Nucleus accumbens (tissue), 56 donors: ENCODE measurements at regions not wholly inside any gene's neighbourhood (a gene's known extent, or its start where the extent isn't known, plus 50 kb on each side); places are given as distances from the start of the nearest gene placed in this dataset.

Experiments used
- DNase-seq, 56 donors: peaks; one replicate each; lab custom pipeline; 2025; lab: John Stamatoyannopoulos, UW

DNA sequence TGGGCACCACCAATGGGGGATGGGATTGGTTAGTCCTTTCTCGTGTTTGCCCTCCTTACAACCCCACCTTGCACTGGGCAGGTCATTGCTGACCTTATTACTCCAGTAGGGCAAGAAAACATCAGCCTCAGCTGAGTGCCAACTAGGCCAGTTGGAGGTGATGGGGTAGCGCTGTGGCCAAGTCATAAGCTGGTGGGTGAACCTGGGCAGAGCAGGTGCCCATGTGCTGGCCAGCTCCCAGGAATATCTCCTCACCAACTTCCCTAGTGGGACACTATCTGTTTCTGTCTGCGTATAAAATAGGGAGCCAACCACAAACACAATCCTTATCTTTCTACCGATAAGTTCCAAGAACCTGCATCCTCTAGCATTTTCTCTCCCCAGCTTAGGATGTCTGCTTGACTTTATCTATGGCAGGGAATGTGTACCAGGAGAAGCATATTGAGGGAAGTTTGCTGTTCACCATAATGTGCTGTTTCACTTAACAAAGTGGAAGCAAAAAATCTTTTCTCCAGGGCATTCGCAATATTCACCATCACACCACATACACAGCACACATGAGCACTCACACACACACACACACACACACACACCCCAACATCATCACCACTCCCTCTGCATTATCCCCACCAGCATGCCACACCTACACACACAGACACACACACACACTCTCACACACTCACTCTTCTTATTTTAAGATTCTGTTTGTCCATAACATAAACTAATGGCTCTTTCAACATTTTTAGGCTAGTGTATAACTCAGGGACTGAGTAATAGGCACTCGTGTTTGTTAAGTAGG is 390.0 kb downstream of the ENC1 start:
- DNase-seq: no peak

DNA sequence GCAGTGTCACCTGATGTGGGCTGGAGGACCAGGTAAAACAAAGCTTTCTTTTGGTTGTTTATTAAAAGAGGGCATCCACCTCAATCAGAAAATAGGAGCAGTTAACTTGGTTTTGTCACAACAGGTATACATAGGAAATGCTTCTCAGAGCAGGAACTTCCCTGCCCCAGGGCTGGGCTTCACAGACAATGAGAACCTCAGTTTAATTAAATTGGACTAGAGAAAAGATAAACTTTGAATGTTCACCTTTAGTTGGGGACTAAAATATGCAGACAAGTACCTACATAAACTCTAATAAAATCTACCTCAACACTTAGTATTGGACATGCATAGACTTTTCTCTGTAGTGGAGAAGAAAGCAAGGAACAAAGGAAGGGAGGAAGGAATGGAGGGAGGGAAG is 392.0 kb downstream of the ENC1 start:
- no peak for DNase-seq

DNA sequence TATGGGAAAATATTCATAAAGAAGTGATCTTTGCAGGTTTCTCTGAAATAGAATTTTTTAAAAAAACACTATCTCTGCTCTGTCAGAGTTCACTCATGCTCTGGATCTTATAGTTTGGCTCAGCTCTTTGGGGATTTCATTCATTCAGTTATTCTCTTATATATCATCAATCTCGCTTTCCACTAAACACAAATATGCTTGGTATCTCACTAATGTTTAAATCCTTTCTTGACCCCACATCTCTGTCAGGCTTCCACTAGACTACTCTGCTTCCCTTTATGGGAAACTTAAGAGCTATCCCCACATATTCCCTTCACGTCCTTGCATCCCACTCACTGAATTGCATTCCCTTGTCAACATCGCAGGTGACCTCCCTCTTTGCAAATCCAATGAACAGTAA is 396.1 kb downstream of the ENC1 start:
- no peak for DNase-seq

- no peak for DNase-seq
Observed at GRCh38 chr5:74243634-74244033, 396.9 kb downstream of the ENC1 start.

DNA sequence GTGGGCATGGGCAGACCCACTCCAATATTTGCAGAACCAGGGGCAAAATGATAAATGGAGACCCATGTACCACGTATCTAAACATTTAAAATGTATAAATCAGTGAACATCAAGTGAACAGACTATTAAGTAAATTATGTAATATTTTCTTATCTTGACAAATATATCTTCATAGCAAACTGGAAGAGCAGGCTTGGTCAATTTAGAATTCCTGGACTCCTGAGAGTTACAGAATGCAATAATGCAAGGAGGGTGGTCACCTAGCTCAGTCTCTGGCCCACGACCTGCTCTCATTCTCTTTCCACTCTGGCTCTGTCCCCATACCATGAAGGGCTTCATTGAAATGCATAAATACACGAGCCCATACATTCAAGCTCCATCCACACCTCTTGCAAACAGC is 398.0 kb downstream of the ENC1 start:
- DNase-seq: no peak

DNA sequence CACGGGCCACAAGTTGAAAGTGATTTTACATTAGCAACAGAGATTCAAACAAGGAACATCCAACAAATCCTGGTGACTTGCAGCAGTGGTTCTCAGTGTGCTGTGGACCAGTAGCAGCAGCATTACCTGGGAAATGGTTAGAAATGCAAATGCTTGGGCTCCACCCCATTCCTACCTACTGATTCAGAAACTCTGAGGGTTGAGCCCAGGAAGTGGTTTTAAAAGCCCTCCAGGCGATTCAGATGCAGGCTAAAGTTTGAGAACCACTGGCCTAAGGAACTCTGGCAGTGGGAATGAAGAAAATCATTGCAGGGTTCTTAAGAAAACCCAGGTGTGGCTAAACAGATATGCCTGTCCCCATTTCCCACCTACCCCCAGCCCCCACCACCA is 398.8 kb downstream of the ENC1 start:
- no peak for DNase-seq

- no peak for DNase-seq
Observed at GRCh38 chr5:74240783-74241750, 399.5 kb downstream of the ENC1 start.

DNA sequence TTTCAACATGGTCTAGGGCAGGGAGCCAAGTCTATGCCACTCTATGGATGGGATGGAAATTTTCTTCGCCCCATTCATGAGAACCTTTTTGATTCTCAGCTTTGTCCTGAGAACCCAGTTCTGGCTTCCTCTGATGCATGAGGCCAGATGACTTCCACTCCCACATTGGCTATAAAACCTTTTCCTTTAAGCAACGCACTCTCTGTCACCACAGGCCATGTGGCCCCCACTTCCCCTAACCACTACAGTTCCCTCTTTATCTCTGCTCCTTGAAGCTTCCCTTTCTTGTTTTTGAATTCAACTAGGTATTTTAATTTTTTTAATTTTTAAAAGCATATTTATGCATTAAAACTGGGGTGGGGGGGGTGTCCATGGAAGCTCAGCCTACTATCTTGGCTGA is 401.3 kb downstream of the ENC1 start:
- peak in 6 of 56 donors; percentile 3 to 45 (median 10) for DNase-seq

GRCh38 chr5:74237571-74238145 is 402.9 kb downstream of the ENC1 start:
- no peak for DNase-seq

GRCh38 chr5:74235552-74235951 is 405.0 kb downstream of the ENC1 start:
- no peak for DNase-seq

DNA sequence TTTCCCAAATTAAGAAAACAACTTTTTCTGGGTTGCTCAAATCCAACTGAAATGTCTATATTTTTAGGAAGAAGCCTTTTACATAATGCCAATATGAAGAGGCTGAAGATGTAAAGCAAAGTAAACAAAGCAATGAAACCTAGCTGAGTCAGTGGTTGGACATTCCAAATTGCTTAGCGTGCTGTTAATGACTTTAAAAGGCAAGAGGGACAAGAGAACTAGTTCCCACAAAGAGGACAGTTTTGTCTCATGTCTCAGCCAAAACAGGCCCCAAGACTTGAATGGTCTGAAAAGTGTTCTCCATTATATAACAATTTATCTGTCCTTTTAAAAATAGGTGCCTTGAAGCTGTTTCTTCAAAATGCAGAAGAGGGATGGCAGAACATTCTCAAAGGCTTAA is 407.0 kb downstream of the ENC1 start:
- DNase-seq: no peak

GRCh38 chr5:74233091-74233490 is 407.4 kb downstream of the ENC1 start:
- DNase-seq: no peak

DNA sequence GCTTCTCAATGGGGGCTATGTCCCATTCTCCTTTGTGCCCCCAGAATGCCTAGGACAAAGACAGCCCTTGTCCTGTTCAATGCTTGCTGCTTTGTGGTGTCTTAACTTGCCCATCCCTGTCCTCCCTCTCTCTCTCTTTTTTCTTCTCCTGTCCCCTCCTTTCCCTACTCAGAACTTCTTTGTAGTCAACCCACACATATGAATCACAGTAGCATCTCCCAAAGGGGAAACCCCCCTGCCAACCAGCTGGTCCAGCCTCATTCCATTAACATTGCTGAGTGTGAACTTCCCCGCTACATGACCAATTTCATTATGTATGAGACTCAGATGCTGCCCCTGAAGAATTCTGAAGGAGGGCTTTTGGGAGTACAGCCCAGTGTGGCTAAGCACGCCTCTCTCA is 408.3 kb downstream of the ENC1 start:
- no peak for DNase-seq

DNA sequence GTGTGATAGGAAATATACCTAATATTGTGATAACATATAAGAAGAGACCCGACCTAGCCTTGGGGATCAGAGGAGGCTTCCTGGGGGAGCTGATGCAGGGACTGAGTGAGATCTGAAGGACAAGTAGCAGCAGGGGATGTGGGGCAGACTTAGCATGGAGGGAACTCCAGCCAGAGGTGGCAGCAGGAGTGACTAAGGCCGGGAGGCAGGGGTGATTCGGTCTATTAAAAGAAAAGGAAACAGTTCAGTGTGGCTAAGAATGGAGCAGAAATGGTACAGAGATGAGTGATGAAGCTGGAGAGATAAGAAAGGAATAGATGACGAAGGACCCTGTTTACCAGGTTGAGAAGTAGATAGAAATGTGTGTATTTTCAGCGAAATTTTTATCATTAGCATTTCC is 408.8 kb downstream of the ENC1 start:
- no peak for DNase-seq

DNA sequence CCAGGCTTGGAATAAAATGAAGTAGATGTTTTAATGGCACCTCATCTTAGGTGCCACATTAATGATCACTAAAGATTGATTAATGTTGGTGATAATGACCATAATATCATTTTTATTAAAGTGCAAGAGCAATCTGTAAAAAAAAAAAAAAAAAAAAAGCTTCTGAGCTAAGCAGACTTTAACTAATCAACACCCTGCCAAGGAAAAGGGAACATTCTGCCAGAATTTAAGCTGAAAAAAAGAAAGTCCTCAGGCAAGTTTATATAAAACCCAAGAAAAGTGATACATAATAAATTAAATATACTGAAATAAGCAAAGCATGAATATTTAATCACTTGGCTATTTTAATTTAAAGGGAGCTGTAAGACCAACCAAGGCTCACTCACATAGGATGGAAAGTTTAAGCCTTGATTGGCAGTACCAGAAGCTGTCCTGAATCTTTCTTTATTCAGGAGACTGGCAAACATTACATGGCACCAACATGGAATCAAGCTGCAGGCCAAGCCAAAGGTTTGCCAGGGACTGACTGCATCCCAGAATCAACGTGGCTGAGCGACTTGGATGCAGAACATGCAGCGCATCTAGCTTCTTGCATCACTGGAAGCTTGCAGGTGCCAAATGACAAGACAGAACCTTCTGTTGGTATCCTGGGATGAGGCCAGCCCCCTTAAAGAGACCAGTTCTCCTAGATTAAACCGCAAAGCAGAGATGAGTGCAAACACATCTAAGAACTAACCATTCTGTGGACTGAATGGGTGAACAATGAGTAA is 413.6 kb downstream of the ENC1 start:
- peak in 8 of 56 donors; percentile 6 to 38 (median 17) for DNase-seq

DNA sequence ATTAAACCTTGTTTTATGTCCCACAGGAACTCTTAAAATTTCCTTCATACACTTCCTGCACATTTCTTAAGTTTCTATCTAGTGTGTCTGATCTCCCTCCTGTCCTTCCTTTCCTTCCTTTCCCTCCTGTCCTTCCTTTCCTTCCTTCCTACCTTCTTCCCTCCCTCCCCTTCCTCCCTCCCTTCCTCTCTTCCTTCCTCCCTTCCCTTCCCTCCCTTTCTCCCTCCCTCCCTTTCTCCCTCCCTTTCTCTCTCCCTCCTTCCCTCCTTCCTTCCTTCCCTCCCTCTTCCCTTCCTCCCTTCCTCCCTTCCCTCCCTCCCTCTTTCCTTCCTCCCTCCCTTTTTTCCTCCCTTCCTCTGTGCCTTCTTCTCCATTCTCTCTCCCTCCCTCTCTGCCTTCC is 414.9 kb downstream of the ENC1 start:
- DNase-seq: no peak

DNA sequence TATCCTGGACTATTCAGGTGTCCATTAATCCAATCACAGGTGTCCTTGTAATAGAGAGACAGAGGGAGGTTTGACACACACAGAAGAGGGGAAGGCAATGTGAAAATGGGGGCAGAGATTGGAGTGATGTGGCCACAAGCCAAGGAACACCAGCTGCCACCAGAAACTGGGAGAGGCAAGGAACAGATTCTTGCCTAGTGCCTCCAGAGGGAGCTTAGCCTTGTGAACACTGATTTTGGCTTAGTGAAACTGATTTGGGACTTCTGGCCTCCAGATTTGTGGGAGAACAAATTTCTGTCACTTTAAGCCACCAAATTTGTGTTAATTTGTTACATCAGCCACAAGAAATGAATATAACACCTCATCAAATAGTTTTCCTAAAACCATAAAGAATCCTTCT is 416.2 kb downstream of the ENC1 start:
- DNase-seq: no peak

DNA sequence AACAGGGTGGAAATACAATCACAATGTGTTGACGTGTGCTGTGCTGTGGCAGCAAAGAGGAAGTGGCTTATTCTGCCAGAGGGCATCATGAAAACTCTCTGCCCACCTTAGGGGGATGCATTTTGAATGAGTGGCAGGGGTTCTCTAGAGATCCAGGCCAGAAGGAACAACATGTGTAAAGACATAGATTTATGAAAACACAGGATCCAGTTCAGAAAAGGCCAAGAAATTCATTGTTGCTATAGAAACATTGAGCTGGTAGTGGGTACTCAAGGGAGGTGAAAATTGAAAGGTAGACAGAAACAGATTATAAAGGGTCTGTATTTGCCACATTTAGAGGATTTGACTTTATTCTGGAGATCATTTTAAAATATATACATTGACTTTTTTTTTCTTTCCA is 417.7 kb downstream of the ENC1 start:
- DNase-seq: no peak

- DNase-seq: no peak
Observed at GRCh38 chr5:74221413-74221812, 419.1 kb downstream of the ENC1 start.

GRCh38 chr5:74216012-74216411 is 424.5 kb downstream of the ENC1 start:
- no peak for DNase-seq

DNA sequence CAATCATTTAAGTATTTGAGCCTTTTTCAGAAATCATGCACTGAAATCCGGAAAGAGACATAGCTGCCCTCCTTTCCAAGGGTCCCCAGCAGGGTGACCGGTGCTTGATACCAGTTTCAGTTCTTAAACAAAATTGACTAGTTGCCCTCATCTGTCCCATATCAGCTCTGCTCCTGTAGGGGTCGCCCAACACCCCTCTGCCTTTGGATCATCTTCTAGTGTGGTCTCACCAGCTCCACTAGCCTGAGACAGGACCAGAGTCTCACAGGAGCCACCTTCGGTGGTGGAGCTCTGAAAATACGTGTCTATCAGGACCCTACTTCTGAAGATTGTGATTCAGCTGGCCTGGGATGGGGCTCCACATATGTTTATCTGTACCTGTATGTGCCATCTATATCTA is 428.2 kb downstream of the ENC1 start:
- no peak for DNase-seq
